H9 (cell line): ENCODE measurements at regions not wholly inside any gene's neighbourhood (a gene's known extent, or its start where the extent isn't known, plus 50 kb on each side); places are given as distances from the start of the nearest gene placed in this dataset.

Source experiments
- DNase-seq: peaks from one replicate; pipeline ENCODE4 v3.0.0-alpha.2; 2017
- H2AFZ ChIP-seq: one replicate; pipeline ENCODE4 v1.6.1; 2013; ENCODE audit warnings: mild to moderate bottlenecking, low read length, control low read depth, moderate library complexity
- H2AK5ac ChIP-seq: 2 replicates; pipeline ENCODE4 v1.6.1; 2013; ENCODE audit warnings: low read length, control low read depth, mixed read lengths; ENCODE audit not compliant: insufficient read length
- H2BK120ac ChIP-seq: one replicate; pipeline ENCODE4 v1.6.1; 2013; ENCODE audit warnings: low read depth, mild to moderate bottlenecking, low read length, control low read depth, inconsistent platforms; ENCODE audit not compliant: poor library complexity, severe bottlenecking
- H2BK12ac ChIP-seq: 2 replicates; pipeline ENCODE4 v1.6.1; 2013; ENCODE audit warnings: low read length, control low read depth, mixed read lengths, low read depth; ENCODE audit not compliant: insufficient read length
- H2BK15ac ChIP-seq: 2 replicates; pipeline ENCODE4 v1.6.1; 2013; ENCODE audit warnings: low read depth, low read length, control low read depth
- H2BK20ac ChIP-seq: one replicate; pipeline ENCODE4 v1.6.1; 2013; ENCODE audit warnings: low read depth, mild to moderate bottlenecking, low read length, control low read depth, inconsistent platforms; ENCODE audit not compliant: poor library complexity, severe bottlenecking
- H2BK5ac ChIP-seq: 2 replicates; pipeline ENCODE4 v1.6.1; 2013; ENCODE audit warnings: low read length, control low read depth, mixed read lengths; ENCODE audit not compliant: insufficient read length
- H3K14ac ChIP-seq: 2 replicates; pipeline ENCODE4 v1.6.1; 2013; ENCODE audit warnings: low read length, control low read depth; ENCODE audit not compliant: insufficient read depth
- H3K18ac ChIP-seq: 2 replicates; pipeline ENCODE4 v1.6.1; 2013; ENCODE audit warnings: low read depth, mild to moderate bottlenecking, mixed read lengths, low read length, control low read depth; ENCODE audit not compliant: insufficient read length
- H3K23ac ChIP-seq: 2 replicates; pipeline ENCODE4 v1.6.1; 2013; ENCODE audit warnings: low read length, control low read depth, mixed read lengths, low read depth; ENCODE audit not compliant: insufficient read length
- H3K23me2 ChIP-seq: 2 replicates; pipeline ENCODE4 v1.6.1; 2013; ENCODE audit warnings: low read depth, mild to moderate bottlenecking, mixed read lengths, low read length, control low read depth; ENCODE audit not compliant: insufficient read length, poor library complexity, severe bottlenecking
- H3K27ac ChIP-seq: 2 replicates; pipeline ENCODE4 v1.5.1; 2013; ENCODE audit warnings: low read length, control low read depth, mixed read lengths, low read depth; ENCODE audit not compliant: insufficient read length
- H3K27me3 ChIP-seq: 2 replicates; pipeline ENCODE4 v1.6.1; 2013; ENCODE audit warnings: low read length, control low read depth, inconsistent platforms; ENCODE audit not compliant: insufficient read depth
- H3K4ac ChIP-seq: 2 replicates; pipeline ENCODE4 v1.6.1; 2013; ENCODE audit warnings: low read depth, mild to moderate bottlenecking, control low read depth, inconsistent platforms, low read length, moderate library complexity
- H3K4me1 ChIP-seq: 2 replicates; pipeline ENCODE4 v1.6.1; 2013; ENCODE audit warnings: low read length, control low read depth, inconsistent platforms; ENCODE audit not compliant: insufficient read depth
- H3K4me2 ChIP-seq: 2 replicates; pipeline ENCODE4 v1.6.1; 2013; ENCODE audit warnings: low read length, control low read depth, mixed read lengths; ENCODE audit not compliant: insufficient read length, insufficient read depth
- H3K56ac ChIP-seq: 2 replicates; pipeline ENCODE4 v1.6.1; 2013; ENCODE audit warnings: low read depth, mild to moderate bottlenecking, mixed read lengths, low read length, control low read depth; ENCODE audit not compliant: insufficient read length
- H3K79me1 ChIP-seq: 2 replicates; pipeline ENCODE4 v1.6.1; 2013; ENCODE audit warnings: low read depth, mild to moderate bottlenecking, moderate library complexity, low read length, control low read depth, inconsistent platforms; ENCODE audit not compliant: insufficient read depth, poor library complexity, severe bottlenecking
- H3K79me2 ChIP-seq: 2 replicates; pipeline ENCODE4 v1.6.1; 2013; ENCODE audit warnings: low read length, control low read depth, inconsistent platforms; ENCODE audit not compliant: insufficient read depth
- H3K9ac ChIP-seq: 2 replicates; pipeline ENCODE4 v1.6.1; 2013; ENCODE audit warnings: low read length, control low read depth, mixed read lengths; ENCODE audit not compliant: insufficient read length; ENCODE audit errors: extremely low read depth
- H3K9me3 ChIP-seq: one replicate; pipeline ENCODE4 v1.6.1; 2013; ENCODE audit warnings: low read depth, low read length, inconsistent platforms; ENCODE audit not compliant: control insufficient read depth
- H3T11ph ChIP-seq: one replicate; pipeline ENCODE4 v1.6.1; 2013; ENCODE audit warnings: mild to moderate bottlenecking, low read length, control low read depth, inconsistent platforms
- H4K20me1 ChIP-seq: one replicate; pipeline ENCODE4 v1.6.1; 2013; ENCODE audit not compliant: control insufficient read depth, insufficient read length, insufficient read depth
- H4K5ac ChIP-seq: 2 replicates; pipeline ENCODE4 v1.6.1; 2013; ENCODE audit warnings: low read depth, mild to moderate bottlenecking, mixed read lengths, low read length, control low read depth; ENCODE audit not compliant: insufficient read length
- H4K8ac ChIP-seq: replicated peaks from 2 replicates; pipeline ENCODE4 v1.6.1; 2013; ENCODE audit warnings: low read length, control low read depth, mixed read lengths, low read depth; ENCODE audit not compliant: insufficient read length
- H4K91ac ChIP-seq: 2 replicates; pipeline ENCODE4 v1.6.1; 2013; ENCODE audit warnings: low read depth, mild to moderate bottlenecking, moderate library complexity, mixed read lengths, low read length, control low read depth; ENCODE audit not compliant: insufficient read length
- H3K27ac Mint-ChIP-seq, 3 experiments: 2 replicates in 2 of 3; 3 replicates in 1 of 3; pipeline ENCODE4 v1.8.0; 2020 to 2021; ENCODE audit warnings: mixed read lengths in 3 of 3, mild to moderate bottlenecking in 1 of 3, moderate library complexity in 1 of 3
- H3K27me3 Mint-ChIP-seq: 2 replicates; pipeline ENCODE4 v1.8.0; 2021; ENCODE audit warnings: low read depth, mild to moderate bottlenecking, moderate library complexity, mixed read lengths
- H3K36me3 Mint-ChIP-seq, 3 experiments: 2 replicates in 2 of 3; 3 replicates in 1 of 3; pipeline ENCODE4 v1.8.0; 2020 to 2021; ENCODE audit warnings: low read depth in 3 of 3, mixed read lengths in 3 of 3; ENCODE audit not compliant: insufficient read depth in 1 of 3
- H3K4me1 Mint-ChIP-seq, 2 experiments: 2 replicates each; pipeline ENCODE4 v1.8.0; 2020; ENCODE audit warnings: mixed read lengths in 2 of 2
- H3K4me3 Mint-ChIP-seq, 2 experiments: 2 replicates in 1 of 2; 3 replicates in 1 of 2; pipeline ENCODE4 v1.8.0; 2020 to 2021; ENCODE audit warnings: mild to moderate bottlenecking in 2 of 2, mixed read lengths in 2 of 2, moderate library complexity in 1 of 2
- H3K9me3 Mint-ChIP-seq, 2 experiments: 2 replicates in 1 of 2; 3 replicates in 1 of 2; pipeline ENCODE4 v1.8.0; 2020; ENCODE audit warnings: mild to moderate bottlenecking in 2 of 2, mixed read lengths in 2 of 2, moderate library complexity in 1 of 2
- CTCF ChIP-seq: fragments of 200-600 bp; sonication (generic); conservative IDR thresholded peaks from 3 replicates; pipeline ENCODE4 v1.8.0; 2021; ENCODE audit warnings: antibody characterized with exemption, mild to moderate bottlenecking
- WGBS: extraction: QIAGEN DNeasy Blood & Tissue Kit; methylation state at CpG from one replicate; pipeline ENCODE4 v1.1.7; 2013; ENCODE audit warnings: missing lambda C conversion rate, low lambda C conversion rate, mixed read lengths; ENCODE audit not compliant: insufficient read length; ENCODE audit errors: extremely low coverage; 5-methylcytosine and 5-hydroxymethylcytosine counted together

- no peak overlapping the region for H2BK120ac ChIP-seq
- no peak overlapping the region for H3T11ph ChIP-seq
- H3K27ac Mint-ChIP-seq: no peak overlapping the region
- no peak for DNase-seq
- no peaks in the 10 kb centered on the region for H3K36me3 Mint-ChIP-seq
- no peaks in the 10 kb centered on the region for H3K4me1 ChIP-seq
- no peaks in the 10 kb centered on the region for H3K79me2 ChIP-seq
- H3K79me1 ChIP-seq: no peaks in the 10 kb centered on the region
- no peak overlapping the region for H2BK15ac ChIP-seq
- no peak overlapping the region for H4K8ac ChIP-seq
- no CpG with 5 or more reads among the region's 6 CpGs for WGBS
- no peak overlapping the region for H2AFZ ChIP-seq
- H3K9me3 ChIP-seq: no peaks in the 10 kb centered on the region
- no peak overlapping the region for H3K4me3 Mint-ChIP-seq
- H3K4me2 ChIP-seq: no peak overlapping the region
- H2BK20ac ChIP-seq: no peak overlapping the region
- no peak overlapping the region for H3K23ac ChIP-seq
- no peak for TF ChIP-seq CTCF
- H3K23me2 ChIP-seq: no peaks in the 10 kb centered on the region
- H3K27me3 ChIP-seq: no peaks in the 10 kb centered on the region
- peaks cover 2% of the 10 kb centered on the region; the same call in 1 of the 2 replicates for H3K27me3 Mint-ChIP-seq
- no peak overlapping the region for H3K14ac ChIP-seq
- no peak overlapping the region for H3K18ac ChIP-seq
- no peak overlapping the region for H3K4ac ChIP-seq
- no peak overlapping the region for H2AK5ac ChIP-seq
- no peak overlapping the region for H4K91ac ChIP-seq
- H2BK12ac ChIP-seq: no peak overlapping the region
- no peak overlapping the region for H3K9ac ChIP-seq
- no peak overlapping the region for H2BK5ac ChIP-seq
- no peak overlapping the region for H3K27ac ChIP-seq
- H3K9me3 Mint-ChIP-seq: no peaks in the 10 kb centered on the region
- peaks cover 17 to 18% of the 10 kb centered on the region in 2 experiments for H3K4me1 Mint-ChIP-seq
- H4K20me1 ChIP-seq: peaks cover 2% of the 10 kb centered on the region
- no peak overlapping the region for H3K56ac ChIP-seq
- no peak overlapping the region for H4K5ac ChIP-seq
Observed at GRCh38 chr18:75341897-75342296, 85.6 kb downstream of the SMIM21 start.
